ENCODE measurements at regions not wholly inside any gene's neighbourhood (a gene's known extent, or its start where the extent isn't known, plus 50 kb on each side); places are given as distances from the start of the nearest gene placed in this dataset.

DNA sequence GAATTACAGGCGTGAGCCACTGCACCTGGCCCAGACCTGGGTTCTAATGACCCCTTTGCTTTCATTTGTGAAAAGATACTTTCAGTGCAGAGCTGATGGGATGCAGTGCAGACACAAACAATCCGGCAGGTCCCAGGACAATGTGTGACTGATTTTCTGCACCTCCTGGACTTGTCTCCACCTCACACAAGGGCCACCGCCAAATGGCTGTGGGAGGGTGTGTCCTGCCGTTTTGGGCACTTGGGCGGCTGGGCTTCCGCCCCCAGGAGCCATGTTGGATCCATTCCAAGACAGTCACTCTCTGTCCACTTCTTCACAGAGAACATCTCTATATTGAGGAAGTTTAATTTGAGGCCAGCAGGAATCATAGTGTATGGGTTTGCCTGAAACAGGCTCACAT, 112.3 kb upstream of the ZNF507 start:
- Histone ChIP-seq H3K4me1 (replicated peaks) (no peaks in the 10 kb centered on the region), H3K4me3 (no peak overlapping the region), H3K9me3 (replicated peaks) (no peaks in the 10 kb centered on the region), H3K27ac (no peak overlapping the region), H3K36me3 (no peaks in the 10 kb centered on the region), H3K27me3 (replicated peaks) (no peaks in the 10 kb centered on the region)
- DNase-seq (ENCODE audit: low read depth in 1 of 2, low spot score in 2 of 2): peak in 1 of 2 experiments; percentile 38

DNA sequence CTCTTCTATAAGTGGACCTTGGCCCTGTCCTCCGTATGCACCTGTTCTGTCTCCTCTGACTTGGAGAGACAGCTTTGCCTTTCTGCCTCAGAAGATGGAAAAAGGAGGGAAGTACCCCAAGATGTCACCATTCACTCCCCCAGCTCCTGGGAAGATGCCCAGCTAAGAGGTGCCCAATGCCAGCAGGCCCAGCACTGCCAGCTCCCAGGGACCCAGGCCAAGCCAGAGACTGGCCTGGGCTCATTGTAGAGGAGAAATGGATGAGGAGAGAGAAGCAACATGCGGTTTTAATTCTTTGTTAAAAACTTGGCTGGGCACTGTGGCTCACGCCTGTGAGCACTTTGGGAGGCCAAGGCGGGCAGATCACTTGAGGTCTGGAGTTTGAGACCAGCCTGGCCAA, 111.5 kb upstream of the ZNF507 start:
- H3K4me3 ChIP-seq: no peak overlapping the region
- no peaks in the 10 kb centered on the region for H3K36me3 ChIP-seq
- DNase-seq (ENCODE audit: low read depth in 1 of 2, low spot score in 2 of 2): no peak
- no peaks in the 10 kb centered on the region for H3K27me3 ChIP-seq (replicated peaks)
- H3K4me1 ChIP-seq (replicated peaks): no peaks in the 10 kb centered on the region
- H3K9me3 ChIP-seq (replicated peaks): no peaks in the 10 kb centered on the region
- H3K27ac ChIP-seq: no peak overlapping the region

- H3K27ac ChIP-seq: no peak overlapping the region
Measured at GRCh38 chr19:32234663-32235217, 110.7 kb upstream of the ZNF507 start.

GRCh38 chr19:32238076-32238475, 107.3 kb upstream of the ZNF507 start:
- Histone ChIP-seq H3K36me3 (no peaks in the 10 kb centered on the region), H3K27ac (no peak overlapping the region), H3K27me3 (replicated peaks) (no peaks in the 10 kb centered on the region), H3K4me3 (no peak overlapping the region), H3K4me1 (replicated peaks) (no peaks in the 10 kb centered on the region), H3K9me3 (replicated peaks) (no peaks in the 10 kb centered on the region)
- DNase-seq (ENCODE audit: low read depth in 1 of 2, low spot score in 2 of 2): no peak

More at GRCh38 chr19:32234663-32235217, 110.7 kb upstream of the ZNF507 start:
- no peaks in the 10 kb centered on the region for H3K9me3 ChIP-seq (replicated peaks)
- no peaks in the 10 kb centered on the region for H3K27me3 ChIP-seq (replicated peaks)
- DNase-seq (ENCODE audit: low read depth in 1 of 2, low spot score in 2 of 2): no peak
- no peak overlapping the region for H3K4me3 ChIP-seq
- H3K36me3 ChIP-seq: no peaks in the 10 kb centered on the region
- no peaks in the 10 kb centered on the region for H3K4me1 ChIP-seq (replicated peaks)

- Histone ChIP-seq H3K36me3 (no peaks in the 10 kb centered on the region), H3K27me3 (replicated peaks) (no peaks in the 10 kb centered on the region), H3K27ac (no peak overlapping the region), H3K4me1 (replicated peaks) (no peaks in the 10 kb centered on the region), H3K9me3 (replicated peaks) (no peaks in the 10 kb centered on the region), H3K4me3 (no peak overlapping the region)
- no peak for DNase-seq (ENCODE audit: low read depth in 1 of 2, low spot score in 2 of 2)
Measured at GRCh38 chr19:32240316-32240715, 105.1 kb upstream of the ZNF507 start.

- Histone ChIP-seq H3K36me3 (no peaks in the 10 kb centered on the region), H3K4me1 (replicated peaks) (no peaks in the 10 kb centered on the region), H3K9me3 (replicated peaks) (no peaks in the 10 kb centered on the region), H3K27ac (no peak overlapping the region), H3K4me3 (no peak overlapping the region), H3K27me3 (replicated peaks) (no peaks in the 10 kb centered on the region)
- DNase-seq (ENCODE audit: low read depth in 1 of 2, low spot score in 2 of 2): no peak
Measured at GRCh38 chr19:32241306-32241705, 104.1 kb upstream of the ZNF507 start.

DNA sequence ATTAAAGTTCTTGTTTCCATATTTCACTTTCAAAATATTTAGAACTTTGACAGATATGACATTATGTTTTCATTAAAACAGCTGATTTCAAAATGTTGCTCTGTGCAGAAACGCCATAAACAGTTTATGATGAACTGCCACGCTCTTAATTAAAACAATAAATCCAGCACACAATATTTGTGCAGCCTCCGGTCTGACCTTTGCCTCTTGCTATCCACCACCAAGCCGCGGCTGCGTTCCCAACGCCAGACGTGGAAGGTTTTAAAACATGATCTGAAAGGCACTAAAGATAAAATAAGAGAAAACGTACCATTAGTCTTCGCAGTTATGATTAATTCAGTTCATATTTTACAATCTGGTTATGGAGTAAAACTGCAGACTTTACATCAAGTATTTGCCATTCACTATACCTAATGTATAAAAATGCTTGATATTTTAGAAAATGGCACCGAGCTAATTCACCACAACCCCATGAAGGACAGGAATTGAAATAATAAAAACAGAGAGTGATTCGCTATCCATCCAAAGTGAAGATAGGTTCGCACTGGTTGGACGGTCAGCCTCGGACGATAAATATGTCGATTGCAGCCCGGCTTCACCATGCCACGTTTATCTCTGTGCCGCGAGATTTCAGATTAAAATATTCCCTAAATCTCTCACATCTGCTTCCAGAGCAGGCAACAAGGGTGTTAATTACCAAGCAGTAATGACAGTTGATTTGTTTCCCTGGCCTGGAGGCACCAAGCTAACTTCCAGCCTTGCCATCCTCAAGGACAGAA, 103.3 kb upstream of the ZNF507 start:
- Histone ChIP-seq H3K27me3 (replicated peaks) (no peaks in the 10 kb centered on the region), H3K36me3 (no peaks in the 10 kb centered on the region), H3K4me3 (no peak overlapping the region), H3K4me1 (replicated peaks) (no peaks in the 10 kb centered on the region), H3K27ac (no peak overlapping the region), H3K9me3 (replicated peaks) (no peaks in the 10 kb centered on the region)
- no peak for DNase-seq (ENCODE audit: low read depth in 1 of 2, low spot score in 2 of 2)

GRCh38 chr19:32246006-32246405, 99.4 kb upstream of the ZNF507 start:
- Histone ChIP-seq H3K9me3 (replicated peaks) (no peaks in the 10 kb centered on the region), H3K4me3 (no peak overlapping the region), H3K27me3 (replicated peaks) (no peaks in the 10 kb centered on the region), H3K27ac (no peak overlapping the region), H3K4me1 (replicated peaks) (no peaks in the 10 kb centered on the region), H3K36me3 (no peaks in the 10 kb centered on the region)
- no peak for DNase-seq (ENCODE audit: low read depth in 1 of 2, low spot score in 2 of 2)

GRCh38 chr19:32251634-32252332, 93.6 kb upstream of the ZNF507 start:
- no peaks in the 10 kb centered on the region for H3K4me1 ChIP-seq (replicated peaks)
- no peaks in the 10 kb centered on the region for H3K27me3 ChIP-seq (replicated peaks)
- no peak overlapping the region for H3K4me3 ChIP-seq
- no peak overlapping the region for H3K27ac ChIP-seq
- DNase-seq (ENCODE audit: low read depth in 1 of 2, low spot score in 2 of 2): no peak
- no peaks in the 10 kb centered on the region for H3K9me3 ChIP-seq (replicated peaks)
- H3K36me3 ChIP-seq: no peaks in the 10 kb centered on the region

- H3K4me3 ChIP-seq: no peak overlapping the region
- H3K27me3 ChIP-seq (replicated peaks): no peaks in the 10 kb centered on the region
- no peak overlapping the region for H3K27ac ChIP-seq
- no peaks in the 10 kb centered on the region for H3K9me3 ChIP-seq (replicated peaks)
- H3K36me3 ChIP-seq: no peaks in the 10 kb centered on the region
- no peak for DNase-seq (ENCODE audit: low read depth in 1 of 2, low spot score in 2 of 2)
- H3K4me1 ChIP-seq (replicated peaks): no peaks in the 10 kb centered on the region
Measured at GRCh38 chr19:32252333-32252669, 93.1 kb upstream of the ZNF507 start.

GRCh38 chr19:32253683-32254508, 91.5 kb upstream of the ZNF507 start:
- Histone ChIP-seq H3K27ac (no peak overlapping the region), H3K4me1 (replicated peaks) (no peaks in the 10 kb centered on the region), H3K9me3 (replicated peaks) (no peaks in the 10 kb centered on the region), H3K27me3 (replicated peaks) (no peaks in the 10 kb centered on the region), H3K36me3 (no peaks in the 10 kb centered on the region), H3K4me3 (no peak overlapping the region)
- no peak for DNase-seq (ENCODE audit: low read depth in 1 of 2, low spot score in 2 of 2)

DNA sequence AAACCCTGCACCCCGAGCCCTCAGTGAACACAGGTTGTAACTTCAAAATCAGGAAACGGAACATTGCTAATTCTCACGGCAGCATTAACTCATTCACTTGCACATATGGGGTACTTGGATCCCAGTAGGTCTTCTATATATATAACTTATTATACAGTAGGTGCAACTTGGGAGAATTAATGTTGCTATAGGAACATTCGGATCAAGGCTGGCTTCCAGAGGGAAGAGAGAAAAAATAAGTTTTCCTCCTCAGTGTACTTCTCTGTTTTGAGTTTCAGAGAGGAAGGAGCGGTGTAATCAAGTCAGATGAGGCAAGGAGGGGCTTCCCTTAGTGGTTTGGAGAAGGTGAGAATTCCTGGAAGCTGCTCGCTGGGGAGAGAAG, 90.9 kb upstream of the ZNF507 start:
- Histone ChIP-seq H3K27ac (no peak overlapping the region), H3K27me3 (replicated peaks) (no peaks in the 10 kb centered on the region), H3K9me3 (replicated peaks) (no peaks in the 10 kb centered on the region), H3K36me3 (no peaks in the 10 kb centered on the region), H3K4me1 (replicated peaks) (no peaks in the 10 kb centered on the region), H3K4me3 (no peak overlapping the region)
- DNase-seq (ENCODE audit: low read depth in 1 of 2, low spot score in 2 of 2): no peak

DNA sequence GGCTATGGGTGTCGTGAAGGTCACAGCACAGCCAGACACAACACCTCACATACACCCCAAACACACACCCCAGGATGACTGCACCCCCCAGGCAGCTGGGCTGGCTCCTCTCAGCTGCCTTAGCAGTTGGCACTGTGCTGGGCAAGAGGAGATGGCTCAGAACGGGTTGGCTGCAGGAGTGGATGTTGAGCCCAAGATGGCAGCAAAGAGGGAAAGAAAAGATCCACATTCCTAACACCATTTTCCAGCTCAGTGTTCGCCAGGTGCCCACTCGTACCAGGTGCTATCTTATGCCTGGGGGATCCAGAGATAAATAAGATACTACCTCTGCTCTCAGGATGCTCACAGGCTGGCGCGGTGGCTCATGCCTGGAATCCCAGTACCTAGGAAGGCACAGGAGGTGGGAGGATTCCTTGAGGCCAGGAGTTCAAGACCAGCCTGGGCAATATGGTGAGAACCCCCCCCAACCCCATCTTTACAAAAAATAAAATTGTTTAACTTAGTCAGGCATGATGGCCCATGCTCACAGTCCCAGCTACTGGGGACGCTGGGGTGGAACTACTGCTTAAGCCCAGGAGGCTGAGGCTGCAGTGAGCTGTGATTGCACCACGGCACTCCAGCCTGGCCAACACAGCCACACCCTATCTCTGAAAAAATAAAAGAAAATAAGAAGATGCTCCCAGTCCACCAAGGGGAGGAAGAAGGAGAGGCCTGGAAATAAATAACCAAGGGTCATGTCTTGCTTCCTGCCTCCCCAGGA, 89.7 kb upstream of the ZNF507 start:
- no peak for DNase-seq (ENCODE audit: low read depth in 1 of 2, low spot score in 2 of 2)
- H3K9me3 ChIP-seq (replicated peaks): no peaks in the 10 kb centered on the region
- no peak overlapping the region for H3K4me3 ChIP-seq
- H3K27me3 ChIP-seq (replicated peaks): peaks cover 2% of the 10 kb centered on the region; the same call in 1 of the 2 replicates
- no peaks in the 10 kb centered on the region for H3K36me3 ChIP-seq
- H3K4me1 ChIP-seq (replicated peaks): no peaks in the 10 kb centered on the region
- H3K27ac ChIP-seq: no peak overlapping the region
